OCI-LY7 (cell line): ENCODE measurements at regions not wholly inside any gene's neighbourhood (a gene's known extent, or its start where the extent isn't known, plus 50 kb on each side); places are given as distances from the start of the nearest gene placed in this dataset.

Source experiments
- CTCF ChIP-seq: fragments of 200-600 bp; sonication (generic); conservative IDR thresholded peaks from 2 replicates; pipeline ENCODE4 v1.5.1; 2014; ENCODE audit warnings: mild to moderate bottlenecking, antibody characterized with exemption, low read length, moderate library complexity, mixed read lengths
- EZH2phosphoT487 ChIP-seq: fragments of 200-600 bp; sonication (generic); IDR thresholded peaks from 2 replicates; pipeline ENCODE4 v1.6.1; 2018; ENCODE audit warnings: low read depth, borderline replicate concordance, mild to moderate bottlenecking, mixed run types, antibody characterized with exemption, low read length, moderate library complexity, mixed read lengths

- TF ChIP-seq CTCF (no peak), EZH2phosphoT487 (no peak)
Observed at GRCh38 chr12:84038242-84038641, 874.4 kb downstream of the SLC6A15 start.
